Hematopoietic multipotent progenitor cell treated with erythropoietin and hydrocortisone succinate and interleukin-3 and kit ligand, for 17 days (in vitro differentiated cells): ENCODE measurements at regions not wholly inside any gene's neighbourhood (a gene's known extent, or its start where the extent isn't known, plus 50 kb on each side); places are given as distances from the start of the nearest gene placed in this dataset.
"Not testable (repeated sequence)": the region's sequence is repeated elsewhere in the genome, so short reads cannot be mapped to it uniquely, and the experiment has no call there.

Experiments
- DNase-seq: peaks from one replicate; pipeline ENCODE4 v3.0.0-alpha.2; 2015; ENCODE audit warnings: low spot score

DNA sequence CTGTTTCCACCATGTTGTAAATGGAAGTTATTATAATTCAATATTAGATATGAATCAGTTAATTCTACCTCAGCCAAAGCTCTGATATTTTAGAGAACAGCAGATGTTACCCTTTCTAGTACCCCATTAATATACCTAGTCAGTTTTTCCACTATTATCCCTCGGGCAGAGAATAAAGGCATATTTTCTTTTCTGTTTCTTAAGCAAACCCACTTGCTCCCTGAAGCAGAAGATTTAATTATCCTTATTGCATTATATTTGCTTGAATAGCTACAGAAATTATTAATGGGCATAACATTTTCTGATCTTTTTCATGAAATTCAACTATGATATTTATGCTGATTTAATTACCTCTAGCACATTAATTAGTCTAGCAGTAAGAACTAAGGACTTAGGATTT, 832.9 kb upstream of the FBXO33 start:
- no peak for DNase-seq

DNA sequence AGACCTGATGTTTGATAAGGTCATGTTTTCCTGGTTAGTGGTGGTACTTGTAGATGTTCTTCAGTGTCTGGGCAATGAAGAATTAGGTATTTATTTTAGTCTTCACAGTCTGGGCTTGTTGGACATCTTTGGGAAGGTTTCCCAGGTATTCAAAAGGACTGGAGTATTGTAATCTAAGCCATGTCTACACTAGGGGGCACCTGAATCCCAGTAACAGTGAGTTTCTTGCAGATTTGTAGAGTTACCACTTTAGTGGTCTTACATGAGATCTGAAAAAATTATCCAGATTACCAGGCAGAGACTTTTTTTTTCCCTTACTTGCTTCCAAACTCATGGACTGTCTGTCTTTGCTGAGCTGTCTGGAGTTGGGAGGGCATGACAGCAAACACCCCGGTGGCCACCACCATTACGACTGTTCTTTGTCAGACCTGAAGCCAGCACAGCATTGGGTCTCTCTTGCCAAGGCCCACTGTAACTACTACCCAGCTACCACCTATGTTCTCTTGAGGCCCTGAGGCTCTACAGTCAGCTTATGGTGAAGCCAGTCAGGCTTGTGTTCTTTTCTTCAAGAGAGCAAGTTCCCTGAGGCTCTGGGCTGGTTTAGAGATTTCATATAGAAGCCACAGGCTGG, 820.7 kb upstream of the FBXO33 start:
- DNase-seq = no peak

DNA sequence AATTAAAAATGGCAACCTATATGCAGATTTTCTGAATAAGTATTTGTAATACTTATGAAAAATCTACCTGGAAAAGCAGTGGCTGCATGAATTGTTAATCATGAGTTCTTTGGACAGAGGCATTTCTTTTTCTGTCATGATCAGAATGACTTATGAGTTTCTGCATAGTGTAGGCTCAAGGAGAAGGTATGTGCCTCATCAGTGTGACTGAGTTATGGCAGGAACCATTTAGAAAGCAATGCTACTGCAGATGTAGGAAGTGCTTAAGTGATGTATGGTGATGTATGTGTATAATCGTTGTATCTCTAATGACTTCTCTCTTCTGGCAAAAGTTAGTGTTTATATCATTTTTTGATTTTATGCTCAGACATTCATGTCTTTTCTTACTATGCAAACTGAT, 816.4 kb upstream of the FBXO33 start:
- no peak for DNase-seq

DNA sequence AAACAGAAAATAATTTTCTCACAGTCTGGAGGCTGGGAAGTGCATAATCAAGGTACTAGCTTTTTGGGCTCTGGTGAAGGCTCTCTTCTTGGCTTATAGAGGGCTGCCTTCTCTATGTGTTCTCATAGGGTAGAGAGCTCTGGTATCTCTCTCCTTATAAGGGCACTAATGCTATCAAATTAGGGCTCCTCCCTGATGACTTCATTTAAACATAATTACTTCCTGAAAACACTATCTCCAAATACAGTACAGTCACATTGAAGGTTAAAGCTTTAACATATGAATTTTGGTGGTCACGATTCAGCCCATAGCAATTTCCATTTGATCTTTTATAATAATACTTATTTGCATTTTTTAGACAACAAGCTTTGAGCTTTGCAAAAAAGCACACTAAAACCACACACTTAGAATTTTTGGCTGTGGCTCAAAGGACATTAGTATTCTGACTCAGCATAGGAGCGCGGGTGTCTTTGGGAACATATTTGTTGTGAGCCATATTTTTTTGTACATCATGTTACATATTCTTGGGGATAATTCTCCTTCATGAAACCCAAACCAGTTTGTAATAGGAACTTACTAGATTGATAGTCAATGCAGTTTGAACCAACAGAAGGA, 808.1 kb upstream of the FBXO33 start:
- no peak for DNase-seq

DNA sequence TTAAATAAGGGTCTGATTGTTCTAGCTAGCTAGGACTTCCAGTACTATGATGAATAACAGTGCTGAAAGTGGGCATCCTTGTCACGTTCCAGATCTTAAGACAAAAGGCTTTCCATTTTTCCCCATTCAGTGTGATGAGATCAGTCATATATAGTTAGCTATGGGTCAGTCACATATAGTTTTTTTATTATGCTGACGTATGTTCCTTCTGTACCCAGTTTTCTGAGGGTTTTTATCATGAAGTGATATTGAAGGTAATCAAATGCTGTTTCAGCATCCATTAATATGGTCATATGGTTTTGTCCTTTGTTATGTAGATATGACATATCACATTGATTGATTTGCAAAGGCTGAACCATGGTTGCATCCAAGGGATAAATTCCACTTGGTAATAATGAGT, 800.1 kb upstream of the FBXO33 start:
- no peak for DNase-seq

DNA sequence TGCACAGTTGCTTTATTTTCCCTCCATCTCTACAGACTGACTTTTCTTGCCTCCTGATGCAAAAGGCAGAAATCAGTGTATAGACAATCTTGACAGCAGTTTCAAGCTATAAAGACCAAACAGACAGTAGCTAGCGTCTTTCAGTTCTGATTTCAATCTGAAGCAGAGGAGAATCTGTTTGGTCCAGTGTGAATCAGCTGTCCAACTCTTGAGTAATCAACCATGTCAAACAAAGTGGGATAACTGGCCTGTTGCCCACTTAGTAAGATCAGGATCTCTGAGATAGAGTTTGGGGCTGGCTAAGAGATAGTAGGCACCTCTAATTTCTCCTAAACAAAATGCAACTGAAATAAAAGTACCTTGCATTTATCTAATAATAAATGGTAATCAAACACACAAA, 797.4 kb upstream of the FBXO33 start:
- DNase-seq = no peak

DNA sequence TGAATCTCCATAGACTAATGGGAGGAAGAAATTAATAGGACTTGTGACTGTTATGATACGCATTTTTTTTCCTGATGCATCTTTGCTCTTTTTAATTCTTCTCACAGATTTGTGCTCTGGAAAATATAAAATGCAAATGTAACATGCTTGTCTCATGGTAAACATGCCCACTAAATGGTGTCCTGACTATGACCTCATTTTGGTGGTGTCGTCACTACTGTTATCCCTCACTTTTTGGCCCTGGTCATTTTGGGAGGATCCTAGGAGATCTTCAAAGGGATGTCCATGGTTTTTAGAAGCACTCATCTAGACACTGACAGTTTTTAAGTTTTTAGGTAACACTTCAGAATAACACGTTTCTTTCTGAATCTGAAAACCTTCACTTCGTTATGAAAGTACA, 790.8 kb upstream of the FBXO33 start:
- no peak for DNase-seq

DNA sequence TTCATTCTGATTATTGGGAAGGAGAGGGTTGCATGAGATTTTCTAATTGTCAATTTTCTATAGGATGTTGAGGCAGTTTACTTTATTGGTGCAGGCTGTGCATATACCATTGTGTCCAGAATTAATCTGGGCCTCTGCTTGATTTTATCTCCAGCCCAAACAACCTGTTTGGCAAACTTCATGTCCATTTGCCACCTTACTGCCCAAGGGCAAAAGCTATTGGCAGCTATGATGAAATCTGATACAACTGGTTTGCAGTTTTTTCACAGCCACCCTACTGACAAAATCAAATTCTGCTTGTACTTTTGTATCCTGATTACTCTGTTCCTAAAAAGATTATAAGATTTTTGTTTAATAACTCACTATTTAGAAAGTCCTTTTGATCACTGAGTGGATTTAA, 789.2 kb upstream of the FBXO33 start:
- DNase-seq = no peak

DNA sequence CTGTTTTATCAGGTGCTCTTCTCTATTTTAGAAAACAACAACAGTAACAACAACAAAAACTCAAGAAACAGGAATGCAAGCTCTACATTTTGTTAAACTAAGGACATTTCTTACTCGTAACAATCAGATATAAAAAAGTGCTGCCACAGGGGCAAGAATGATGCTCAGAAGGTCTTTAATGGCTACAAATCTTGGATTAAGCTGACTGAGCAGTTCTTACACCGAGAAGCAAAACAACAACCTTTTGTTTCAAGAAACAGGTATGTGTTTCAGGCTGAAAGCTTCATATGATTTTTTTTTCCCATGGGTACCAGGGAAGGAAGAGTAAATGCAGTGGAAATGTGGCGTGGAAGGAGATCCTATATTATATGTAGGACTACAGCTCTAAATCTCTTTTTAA, 786.8 kb upstream of the FBXO33 start:
- DNase-seq = no peak

DNA sequence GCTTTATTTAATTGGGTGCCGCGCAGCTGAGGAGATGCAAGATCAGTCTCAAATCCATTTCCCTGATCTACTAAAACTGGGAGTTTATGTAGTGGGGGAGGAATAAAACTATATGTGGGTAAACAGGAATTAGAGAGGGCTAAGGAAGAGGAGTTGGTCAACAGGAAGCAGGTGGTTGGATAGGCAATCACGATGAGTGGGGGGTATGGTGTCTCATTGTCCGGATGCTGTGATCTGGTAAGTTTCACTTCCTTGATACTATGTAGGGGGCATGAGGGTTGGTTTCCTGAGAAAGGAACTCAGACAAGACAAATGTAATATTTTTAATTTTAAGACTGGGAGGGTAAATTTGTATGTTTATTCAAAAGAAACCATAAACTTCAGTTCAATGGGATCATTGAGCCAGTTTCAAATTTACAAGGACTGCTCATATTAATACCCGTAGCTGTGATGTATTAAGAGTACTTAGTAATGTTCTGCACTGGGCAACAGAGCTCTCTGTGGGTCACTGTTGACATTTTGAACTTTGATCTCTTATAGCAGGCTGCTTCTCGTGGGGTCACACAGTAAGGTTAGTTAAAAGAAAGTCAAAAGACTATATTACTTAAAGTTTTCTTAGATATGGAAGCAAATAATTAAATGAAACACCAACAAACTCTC, 786.2 kb upstream of the FBXO33 start:
- no peak for DNase-seq

DNA sequence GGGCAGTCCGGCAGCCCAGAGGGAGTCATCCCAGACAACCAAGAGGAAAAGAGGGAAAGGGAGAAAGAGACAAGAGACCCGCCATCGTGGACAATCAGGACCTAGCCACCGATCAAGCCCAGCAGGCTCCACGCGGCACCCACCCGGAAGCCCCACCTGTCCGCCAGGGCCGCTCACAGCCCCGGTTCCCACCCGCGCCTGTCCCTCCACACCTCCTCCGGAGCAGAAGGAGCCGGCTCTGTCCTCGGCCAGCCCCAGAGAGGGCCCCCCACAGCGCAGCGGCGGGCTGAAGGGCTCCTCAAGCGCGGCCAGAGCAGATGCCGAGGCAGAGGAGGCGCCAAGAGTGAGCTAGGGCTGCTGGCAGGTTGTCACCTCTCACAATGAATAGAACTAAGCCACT, 784.7 kb upstream of the FBXO33 start:
- DNase-seq = no peak

DNA sequence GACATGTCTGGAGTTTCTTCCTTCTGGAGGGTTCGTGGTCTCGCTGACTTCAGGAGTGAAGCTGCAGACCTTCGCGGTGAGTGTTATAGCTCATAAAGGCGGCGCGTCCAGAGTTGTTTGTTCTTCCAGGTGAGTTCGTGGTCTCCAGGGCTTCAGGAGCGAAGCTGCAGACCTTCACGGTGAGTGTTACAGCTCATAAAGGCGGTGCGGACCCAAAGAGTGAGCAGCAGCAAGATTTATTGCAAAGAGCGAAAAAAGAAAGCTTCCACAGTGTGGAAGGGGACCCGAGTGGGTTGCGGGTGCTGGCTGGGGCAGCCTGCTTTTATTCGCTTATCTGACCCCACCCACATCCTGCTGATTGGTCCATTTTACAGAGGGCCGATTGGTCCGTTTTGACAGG, 784.2 kb upstream of the FBXO33 start:
- not testable (repeated sequence) for DNase-seq

DNA sequence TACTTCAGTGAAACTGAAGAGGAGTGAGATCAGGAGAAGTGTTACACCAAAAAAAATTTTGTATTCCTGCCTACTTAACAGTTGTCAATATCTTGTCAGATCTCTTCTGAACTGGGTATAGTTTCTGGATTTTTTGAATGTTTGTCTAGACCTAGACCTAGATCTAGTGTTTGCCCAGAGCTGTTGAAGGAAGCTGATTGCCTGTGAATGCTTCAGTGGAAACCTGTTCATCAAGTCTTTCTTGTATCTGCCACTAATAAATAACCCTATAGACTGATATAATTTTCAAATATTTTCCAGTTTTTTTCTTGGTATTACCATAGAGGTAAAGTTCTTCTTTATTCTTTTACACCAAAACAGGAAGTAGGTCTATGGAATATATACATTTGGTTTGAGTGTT, 781.5 kb upstream of the FBXO33 start:
- no peak for DNase-seq

DNA sequence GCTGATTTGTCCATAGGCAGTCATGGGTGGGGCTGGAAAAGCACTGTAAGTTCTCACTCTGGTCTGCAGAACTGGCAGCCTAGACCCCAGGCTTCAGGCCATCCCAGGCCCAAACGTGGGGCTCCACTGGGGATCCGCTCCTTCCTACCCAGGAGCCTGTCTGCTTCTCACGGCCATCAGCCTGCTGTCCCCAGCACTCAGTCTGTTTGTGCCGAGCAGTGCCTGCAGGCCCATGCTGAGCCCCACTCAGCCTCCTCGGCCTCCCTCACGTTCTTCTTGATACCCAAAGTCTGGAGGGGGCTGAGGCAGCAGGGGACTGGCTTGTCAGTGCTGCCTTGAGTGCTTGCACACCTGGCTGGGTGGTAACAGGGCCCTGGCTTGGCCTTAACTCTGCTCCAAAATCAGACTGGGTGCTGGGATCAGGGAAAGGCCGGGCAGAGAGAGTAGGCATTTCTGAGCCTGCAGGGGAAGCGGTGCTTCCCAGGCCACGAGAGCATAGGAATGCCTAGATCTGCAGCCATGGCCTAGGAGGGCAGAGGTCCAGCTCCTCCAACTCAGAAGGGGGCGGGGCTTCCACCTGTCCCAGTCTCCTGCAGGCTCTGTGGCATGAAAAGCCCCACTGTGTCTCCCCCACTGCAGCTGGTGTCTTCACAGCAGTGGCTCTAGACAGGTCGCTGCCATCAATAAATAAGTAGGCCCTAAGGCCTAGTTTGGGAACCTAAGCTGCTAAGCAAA, 772.4 kb upstream of the FBXO33 start:
- no peak for DNase-seq

DNA sequence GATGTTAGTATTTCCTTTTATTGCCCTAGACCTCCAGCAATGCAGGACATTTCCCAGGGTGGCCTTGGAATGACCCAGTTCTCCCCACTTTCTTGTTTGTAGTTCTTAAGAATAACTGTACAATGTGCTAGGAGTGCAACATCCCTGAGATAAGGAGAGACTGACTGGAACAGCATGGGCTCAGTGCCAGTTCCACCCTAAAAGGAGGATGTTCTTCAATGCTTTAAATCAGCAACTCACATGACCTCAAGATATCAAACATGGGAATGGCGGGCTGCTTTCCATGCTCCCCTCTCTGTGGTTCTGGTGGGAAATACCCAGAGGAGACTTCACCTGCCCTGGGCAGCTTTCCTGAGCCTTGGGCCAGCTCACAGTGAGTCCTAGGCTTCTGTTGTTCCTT, 766.9 kb upstream of the FBXO33 start:
- DNase-seq = no peak

DNA sequence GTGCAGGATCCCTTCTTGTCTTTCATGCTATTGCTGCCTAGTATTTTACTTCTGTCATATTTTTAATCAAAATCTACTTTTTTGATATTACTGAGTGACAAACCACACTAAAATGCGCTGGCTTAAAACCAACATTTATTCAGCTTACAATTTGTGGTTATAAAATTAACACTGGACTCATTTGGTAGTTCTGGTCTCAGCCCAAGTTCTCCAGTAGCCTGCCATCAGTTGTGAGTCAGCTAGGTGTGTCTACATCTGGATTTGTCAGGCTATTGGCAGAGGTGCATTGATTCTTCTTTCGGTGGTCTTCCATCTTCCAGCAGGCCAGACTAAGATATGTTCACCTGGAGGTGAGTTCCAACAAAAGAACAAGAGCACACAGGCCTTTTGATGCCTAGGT, 765.1 kb upstream of the FBXO33 start:
- no peak for DNase-seq

DNA sequence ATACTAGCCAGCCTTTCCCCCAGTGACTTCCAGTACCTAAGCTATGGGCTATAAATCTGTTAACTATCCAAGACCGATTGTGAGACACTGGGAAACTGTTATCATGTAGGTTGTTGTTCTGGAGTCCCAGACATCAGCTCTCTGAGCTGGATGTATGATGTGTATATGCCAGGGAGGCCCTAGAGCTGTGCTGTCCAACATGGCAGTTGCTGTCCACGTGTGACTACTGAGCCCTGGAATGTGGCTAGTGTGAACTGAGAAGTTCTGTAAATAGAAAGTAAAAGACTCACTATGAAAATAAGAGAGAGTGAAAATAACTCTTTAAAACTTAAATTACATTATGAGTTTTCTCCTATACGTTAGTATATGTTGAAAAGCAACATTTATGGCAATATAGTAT, 755.8 kb upstream of the FBXO33 start:
- no peak for DNase-seq

DNA sequence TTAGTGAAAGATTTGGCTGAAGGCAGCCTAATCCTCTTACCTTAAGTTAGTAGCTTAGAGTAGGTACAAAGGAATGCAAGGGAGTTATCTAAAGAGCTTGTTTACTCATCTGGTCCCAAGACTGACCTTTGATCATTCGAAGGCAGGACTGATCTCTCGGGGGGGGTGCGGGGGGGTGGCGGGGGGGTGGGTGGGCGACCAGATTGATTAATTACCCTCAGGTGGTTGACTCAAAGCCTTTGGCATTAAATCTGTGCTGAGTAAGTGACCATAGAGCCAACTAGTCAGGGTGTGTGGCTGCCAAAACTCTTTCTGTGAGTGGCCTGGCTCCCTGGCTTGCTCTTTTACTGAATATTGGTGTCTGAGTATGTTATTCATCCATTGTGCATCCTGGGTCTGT, 731.9 kb upstream of the FBXO33 start:
- DNase-seq = no peak

DNA sequence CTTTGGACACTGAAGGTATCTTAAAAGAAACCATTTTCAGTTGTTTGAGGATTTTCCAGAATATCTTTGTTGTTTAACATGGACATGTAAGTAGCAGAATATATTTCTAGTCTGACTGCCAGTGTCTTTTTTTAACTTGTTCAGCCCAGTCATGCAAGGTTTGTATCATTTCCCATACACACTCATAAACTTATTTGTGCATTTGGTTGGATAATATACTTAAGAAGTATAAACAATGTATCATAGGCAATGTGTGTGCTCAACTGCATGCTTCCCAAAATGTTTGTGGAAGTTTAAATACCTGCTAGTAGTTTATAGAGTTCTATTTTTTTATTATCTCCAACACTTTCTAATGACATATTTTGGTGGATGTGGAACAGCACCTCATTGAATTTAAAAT, 707.4 kb upstream of the FBXO33 start:
- no peak for DNase-seq

DNA sequence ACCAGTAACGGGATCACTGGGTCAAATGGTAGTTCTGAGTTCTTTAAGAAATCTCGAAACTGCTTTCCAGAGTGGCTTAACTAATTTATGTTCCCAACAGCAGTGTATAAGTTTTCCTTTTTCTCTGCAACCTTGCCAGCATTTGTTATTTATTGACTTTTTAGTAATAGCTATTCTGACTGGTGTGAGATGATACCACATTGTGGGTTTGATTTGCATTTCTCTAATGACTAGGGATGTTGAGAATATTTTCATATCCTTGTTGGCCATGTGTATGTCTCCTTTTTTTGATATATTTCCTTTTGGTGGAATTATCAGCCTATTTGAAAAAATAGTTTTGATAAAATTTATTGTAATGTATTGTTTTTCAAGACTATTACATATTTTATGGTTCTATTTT, 701.2 kb upstream of the FBXO33 start:
- no peak for DNase-seq

DNA sequence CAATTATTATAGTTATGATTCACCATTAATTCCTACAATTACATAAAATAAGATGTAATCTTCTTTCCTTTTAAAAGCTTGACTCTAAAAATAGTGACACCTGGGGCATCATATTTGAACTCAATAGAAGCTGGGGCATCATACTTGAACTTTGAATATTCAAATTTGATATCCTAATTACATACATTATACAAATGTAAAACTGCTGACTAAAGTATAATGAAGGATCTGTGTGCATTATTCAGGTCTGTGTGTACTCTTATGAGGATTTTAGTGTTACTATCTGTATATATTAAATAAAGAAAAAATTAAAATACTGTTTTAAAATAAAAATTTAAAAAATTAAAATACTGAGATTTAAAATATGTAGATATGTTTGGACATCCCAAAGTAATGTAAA, 696.9 kb upstream of the FBXO33 start:
- DNase-seq = no peak

DNA sequence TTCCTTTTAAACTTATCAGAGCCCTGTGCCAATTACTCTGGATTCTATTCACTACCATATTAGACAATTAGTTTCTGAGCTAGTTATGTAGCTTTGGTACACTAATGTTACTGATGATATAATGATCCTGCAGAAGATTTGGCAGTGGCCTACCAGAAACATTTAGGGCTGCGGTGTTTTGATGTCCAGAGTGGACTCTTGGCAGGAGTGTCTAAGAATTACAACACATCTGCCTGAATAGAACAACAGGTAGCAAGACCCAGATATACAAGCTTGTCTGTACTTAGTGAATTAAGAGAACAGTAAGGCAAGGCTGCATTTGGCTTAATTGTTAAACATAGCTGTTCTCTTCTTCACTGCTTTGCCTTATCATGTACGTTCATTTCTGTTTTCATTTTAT, 691.6 kb upstream of the FBXO33 start:
- no peak for DNase-seq

DNA sequence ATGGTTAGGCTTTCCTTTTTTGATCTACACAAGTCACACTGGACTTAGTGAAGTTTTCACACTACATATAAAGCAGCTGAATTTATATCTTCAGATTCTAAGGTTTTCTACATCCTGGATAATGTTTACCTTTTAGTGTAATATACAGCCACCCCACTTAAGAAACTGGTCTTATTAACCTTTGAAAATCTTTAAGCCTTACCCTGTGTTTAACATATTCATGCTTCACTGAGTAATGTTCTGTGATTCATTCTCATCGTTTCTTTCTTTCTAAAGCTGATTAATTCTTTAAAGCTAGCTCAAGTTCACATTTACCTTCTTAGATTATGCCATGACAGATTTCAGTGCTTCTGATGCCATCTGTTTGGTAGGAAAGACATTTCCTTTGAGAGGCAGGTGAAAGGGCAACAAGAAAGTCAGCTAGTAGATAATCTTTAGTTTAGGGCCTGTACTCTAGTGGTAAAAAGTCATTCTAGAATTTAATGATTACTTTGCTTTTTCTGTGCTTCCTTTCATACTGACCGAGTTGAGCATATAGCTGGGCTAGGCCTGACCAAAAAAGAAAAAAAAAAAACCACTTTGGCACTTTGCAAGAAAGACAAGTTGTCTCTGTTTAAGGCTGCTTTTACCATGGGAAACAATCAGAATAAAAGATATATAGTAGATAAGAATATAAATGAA, 690.9 kb upstream of the FBXO33 start:
- DNase-seq = no peak
